ENCODE measurements at regions not wholly inside any gene's neighbourhood (a gene's known extent, or its start where the extent isn't known, plus 50 kb on each side); places are given as distances from the start of the nearest gene placed in this dataset.
"Not testable (repeated sequence)": the region's sequence is repeated elsewhere in the genome, so short reads cannot be mapped to it uniquely, and the experiment has no call there.

- DNase-seq (ENCODE audit: low spot score), result no peak
Measured at GRCh38 chr6:119445666-119446065, 96.1 kb upstream of the MAN1A1 start.

- no peak for DNase-seq (ENCODE audit: low spot score)
Measured at GRCh38 chr6:119444642-119445557, 95.3 kb upstream of the MAN1A1 start.

GRCh38 chr6:119443993-119444641 lies 94.6 kb upstream of the MAN1A1 start:
- no peak for DNase-seq (ENCODE audit: low spot score)

GRCh38 chr6:119442776-119443184 lies 93.2 kb upstream of the MAN1A1 start:
- DNase-seq (ENCODE audit: low spot score), result no peak

GRCh38 chr6:119440953-119441352 lies 91.4 kb upstream of the MAN1A1 start:
- DNase-seq (ENCODE audit: low spot score), result no peak

DNA sequence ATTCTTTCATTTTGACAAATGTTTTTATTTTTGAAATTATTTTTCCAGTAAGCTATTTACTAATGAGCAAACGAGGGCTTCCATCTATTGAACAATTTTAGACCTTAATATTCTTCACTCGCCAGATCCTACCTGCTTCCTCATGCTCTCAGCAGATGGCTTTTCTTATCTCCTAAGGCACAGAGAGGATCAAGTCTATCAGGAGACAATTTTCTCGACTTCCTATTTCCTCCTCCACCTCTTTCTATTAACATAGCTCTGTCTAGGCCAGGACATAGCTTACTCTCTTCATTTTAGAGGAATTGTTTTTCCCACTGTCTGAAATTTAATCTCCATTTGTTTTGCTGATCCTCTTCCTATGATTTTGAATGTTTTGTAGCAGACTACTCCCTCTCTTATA lies 87.0 kb upstream of the MAN1A1 start:
- DNase-seq (ENCODE audit: low spot score), result no peak

- no peak for DNase-seq (ENCODE audit: low spot score)
Measured at GRCh38 chr6:119431799-119432198, 82.2 kb upstream of the MAN1A1 start.

GRCh38 chr6:119430805-119431204 lies 81.2 kb upstream of the MAN1A1 start:
- no peak for DNase-seq (ENCODE audit: low spot score)

DNA sequence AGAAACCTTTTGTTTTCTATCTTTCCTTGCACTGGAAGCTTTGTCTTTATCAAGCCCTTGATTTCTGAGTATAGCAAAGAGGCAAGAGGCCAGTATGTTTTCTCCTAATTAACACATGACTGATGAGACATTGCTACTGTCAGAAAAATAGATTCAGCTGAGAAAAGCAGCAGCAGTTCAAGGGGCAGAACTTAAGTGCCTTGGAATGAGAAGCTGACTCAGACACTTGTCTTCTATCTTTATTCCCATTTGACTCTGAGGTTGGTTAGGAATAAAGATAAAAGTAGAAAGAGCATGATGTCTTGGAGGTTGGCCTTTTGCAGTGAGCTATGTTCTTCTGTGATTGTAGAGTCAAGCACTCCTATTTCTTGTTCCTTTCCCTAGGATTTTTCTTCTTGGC lies 79.1 kb upstream of the MAN1A1 start:
- no peak for DNase-seq (ENCODE audit: low spot score)

- no peak for DNase-seq (ENCODE audit: low spot score)
Measured at GRCh38 chr6:119426619-119427018, 77.1 kb upstream of the MAN1A1 start.

- DNase-seq (ENCODE audit: low spot score), result no peak
Measured at GRCh38 chr6:119423996-119424395, 74.4 kb upstream of the MAN1A1 start.

DNA sequence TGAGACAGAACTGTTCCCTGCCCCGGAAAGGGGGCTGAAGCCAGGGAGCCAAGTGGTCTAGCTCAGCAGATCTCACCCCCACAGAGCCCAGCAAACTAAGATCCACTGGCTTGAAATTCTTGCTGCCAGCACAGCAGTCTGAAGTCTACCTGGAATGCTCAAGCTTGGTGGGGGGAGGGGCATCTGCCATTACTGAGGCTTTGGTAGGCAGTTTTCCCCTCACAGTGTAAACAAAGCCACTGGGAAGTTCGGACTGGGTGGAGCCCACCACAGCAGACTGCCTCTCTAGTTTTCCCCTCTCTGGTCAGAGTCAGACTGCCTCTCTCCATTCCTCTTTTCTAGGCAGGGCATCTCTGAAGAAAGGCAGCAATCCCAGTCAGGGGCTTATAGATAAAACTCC lies 68.5 kb upstream of the MAN1A1 start:
- DNase-seq (ENCODE audit: low spot score), result not testable (repeated sequence)

DNA sequence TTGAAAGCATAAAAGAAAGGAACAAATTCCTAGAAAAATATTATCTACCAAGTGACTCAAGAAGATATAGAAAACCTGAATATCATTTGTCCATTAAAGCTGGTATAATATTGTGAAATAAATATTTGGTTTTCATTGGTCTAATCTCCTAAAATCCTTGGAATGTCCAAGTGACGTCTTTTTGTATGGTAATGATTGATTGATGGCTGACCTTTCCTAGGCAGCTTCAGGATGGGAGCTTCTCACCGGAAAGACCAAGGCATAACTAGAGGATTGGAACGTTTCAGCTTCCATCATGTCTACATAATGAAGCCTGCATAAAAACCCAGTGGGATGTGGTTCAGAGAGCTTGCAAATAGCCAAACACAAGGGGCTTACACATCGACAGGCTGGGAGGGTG lies 57.6 kb upstream of the MAN1A1 start:
- DNase-seq (ENCODE audit: low spot score), result no peak

GRCh38 chr6:119405114-119405513 lies 55.6 kb upstream of the MAN1A1 start:
- not testable (repeated sequence) for DNase-seq (ENCODE audit: low spot score)

Data from SW480 (cell line).